Ishikawa (cell line): ENCODE measurements at regions not wholly inside any gene's neighbourhood (a gene's known extent, or its start where the extent isn't known, plus 50 kb on each side); places are given as distances from the start of the nearest gene placed in this dataset.

Experiments
- CEBPB ChIP-seq: IDR thresholded peaks from 2 replicates; pipeline ENCODE4 v1.6.1; 2012
- CREB1 ChIP-seq: IDR thresholded peaks from 2 replicates; pipeline ENCODE4 v1.6.1; 2012; ENCODE audit warnings: low read depth
- EGR1 ChIP-seq: IDR thresholded peaks from 2 replicates; pipeline ENCODE4 v1.6.1; 2012
- EP300 ChIP-seq: IDR thresholded peaks from 2 replicates; pipeline ENCODE4 v1.6.1; 2012; ENCODE audit warnings: borderline replicate concordance
- FOXM1 ChIP-seq: IDR thresholded peaks from 2 replicates; pipeline ENCODE4 v1.6.1; 2012; ENCODE audit warnings: low read depth, borderline replicate concordance
- NFIC ChIP-seq: IDR thresholded peaks from 2 replicates; pipeline ENCODE4 v1.6.1; 2012
- RAD21 ChIP-seq: IDR thresholded peaks from 2 replicates; pipeline ENCODE4 v1.6.1; 2012; ENCODE audit warnings: low read depth
- REST ChIP-seq: IDR thresholded peaks from 2 replicates; pipeline ENCODE4 v1.6.1; 2012; ENCODE audit warnings: low read depth, mild to moderate bottlenecking
- TAF1 ChIP-seq: IDR thresholded peaks from 2 replicates; pipeline ENCODE4 v1.6.1; 2012; ENCODE audit warnings: low read depth, mild to moderate bottlenecking
- TCF12 ChIP-seq: IDR thresholded peaks from 2 replicates; pipeline ENCODE4 v1.6.1; 2012; ENCODE audit warnings: low read depth
- TEAD4 ChIP-seq: IDR thresholded peaks from 2 replicates; pipeline ENCODE4 v1.6.1; 2012
- YY1 ChIP-seq: IDR thresholded peaks from 2 replicates; pipeline ENCODE4 v1.6.1; 2012; ENCODE audit warnings: low read depth
- ZBTB7A ChIP-seq: IDR thresholded peaks from 2 replicates; pipeline ENCODE4 v1.6.1; 2012; ENCODE audit warnings: low read depth
- TF ChIP-seq, protein P1 (sequence below): IDR thresholded peaks from 2 replicates; pipeline ENCODE4 v1.6.1; 2012
- TF ChIP-seq, protein P2 (sequence below): IDR thresholded peaks from 2 replicates; pipeline ENCODE4 v1.6.1; 2012

DNA sequence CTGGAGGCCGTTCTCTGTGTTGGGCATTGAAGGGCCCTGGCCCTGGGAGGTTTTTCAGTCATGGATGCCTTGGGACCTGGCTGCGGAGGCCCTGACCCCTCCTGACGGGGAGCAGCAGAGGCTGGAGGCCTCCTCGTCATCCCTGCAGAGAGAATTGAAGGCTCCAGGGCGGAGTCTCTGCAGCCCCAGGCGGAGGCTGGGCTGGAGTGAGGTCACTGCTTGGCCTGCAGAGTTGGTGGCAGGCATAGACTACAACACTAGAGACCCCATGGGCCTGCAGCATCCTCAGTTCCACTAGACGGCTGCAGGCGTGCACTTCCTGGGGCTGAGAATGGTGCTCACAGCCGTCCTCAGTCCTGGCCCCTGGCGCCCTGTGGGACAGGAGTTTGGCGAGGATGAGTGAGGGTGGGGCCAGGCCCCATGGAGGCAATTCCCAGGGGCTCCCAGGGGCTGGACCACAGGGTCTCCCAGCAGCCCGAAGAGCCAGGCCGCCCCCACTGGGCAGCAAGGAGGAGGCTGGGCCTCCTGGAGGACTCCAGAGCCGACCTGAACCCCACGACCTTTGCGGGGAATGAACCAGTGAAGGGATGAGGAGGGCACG lies 1194.9 kb downstream of the BRD1 start:
- TF ChIP-seq CREB1 (no peak), RAD21 (no peak), ZBTB7A (no peak), FOXM1 (no peak), EP300 (no peak), REST (no peak), TEAD4 (no peak), YY1 (no peak), TAF1 (no peak)
- TF ChIP-seq, protein P1, sequence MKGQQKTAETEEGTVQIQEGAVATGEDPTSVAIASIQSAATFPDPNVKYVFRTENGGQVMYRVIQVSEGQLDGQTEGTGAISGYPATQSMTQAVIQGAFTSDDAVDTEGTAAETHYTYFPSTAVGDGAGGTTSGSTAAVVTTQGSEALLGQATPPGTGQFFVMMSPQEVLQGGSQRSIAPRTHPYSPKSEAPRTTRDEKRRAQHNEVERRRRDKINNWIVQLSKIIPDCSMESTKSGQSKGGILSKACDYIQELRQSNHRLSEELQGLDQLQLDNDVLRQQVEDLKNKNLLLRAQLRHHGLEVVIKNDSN: no peak

DNA sequence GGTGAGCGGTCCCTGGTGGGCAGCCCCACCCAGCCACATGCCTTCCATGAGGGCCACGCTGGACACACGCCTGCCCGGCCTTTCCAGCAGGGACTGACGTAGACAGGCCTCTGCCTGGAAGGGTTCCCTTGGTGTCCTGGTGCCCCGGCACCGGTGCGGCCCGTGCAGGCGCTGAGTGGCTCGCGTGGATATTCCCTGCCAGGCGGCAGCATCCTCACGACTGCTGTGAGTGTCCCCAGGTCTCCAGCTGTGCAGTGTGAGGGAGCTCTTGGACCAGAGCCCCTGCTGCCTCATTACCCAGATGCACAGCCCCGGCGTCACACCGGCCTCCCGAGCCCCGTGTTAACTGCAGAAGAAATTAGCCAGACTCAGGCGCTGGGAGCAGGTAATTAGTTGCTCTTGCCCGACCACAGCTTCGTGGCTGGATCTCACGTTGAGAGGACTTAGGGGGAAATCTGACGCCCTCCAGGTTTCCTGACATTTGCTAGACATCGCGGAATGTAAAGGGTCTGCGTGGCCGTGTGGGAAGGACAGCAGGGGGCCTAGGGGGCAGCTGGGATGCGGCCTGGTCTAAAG lies 1196.3 kb downstream of the BRD1 start:
- TF ChIP-seq CEBPB (no peak), RAD21 (no peak), FOXM1 (no peak), EP300 (no peak), YY1 (no peak), TAF1 (no peak), TEAD4 (no peak)

GRCh38 chr22:48630848-48631247 lies 1196.8 kb downstream of the BRD1 start:
- TF ChIP-seq YY1 (no peak), ZBTB7A (no peak)

DNA sequence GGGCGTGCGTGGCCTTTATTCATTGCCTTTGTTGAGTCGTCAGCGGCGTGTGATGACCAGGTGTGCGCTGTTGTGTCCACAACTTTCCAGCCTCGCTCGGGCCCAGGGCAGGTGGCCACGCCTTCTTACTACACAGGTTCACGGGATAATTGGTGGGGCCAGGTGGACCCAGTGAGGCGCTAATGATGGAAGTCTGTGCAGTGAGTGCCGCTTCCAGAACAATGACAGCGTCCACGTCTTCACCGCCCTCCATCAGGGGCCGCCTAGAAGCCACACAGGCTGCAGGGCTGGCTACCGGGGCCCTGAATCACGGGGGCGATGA lies 1197.3 kb downstream of the BRD1 start:
- TF ChIP-seq EGR1 (no peak), TCF12 (no peak), TEAD4 (no peak), NFIC (no peak), CEBPB (no peak), ZBTB7A (no peak), TAF1 (no peak), RAD21 (no peak), REST (no peak), YY1 (no peak), CREB1 (no peak), FOXM1 (no peak), EP300 (no peak)
- TF ChIP-seq, protein P2, sequence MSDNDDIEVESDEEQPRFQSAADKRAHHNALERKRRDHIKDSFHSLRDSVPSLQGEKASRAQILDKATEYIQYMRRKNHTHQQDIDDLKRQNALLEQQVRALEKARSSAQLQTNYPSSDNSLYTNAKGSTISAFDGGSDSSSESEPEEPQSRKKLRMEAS: no peak
- TF ChIP-seq, protein P1: no peak

DNA sequence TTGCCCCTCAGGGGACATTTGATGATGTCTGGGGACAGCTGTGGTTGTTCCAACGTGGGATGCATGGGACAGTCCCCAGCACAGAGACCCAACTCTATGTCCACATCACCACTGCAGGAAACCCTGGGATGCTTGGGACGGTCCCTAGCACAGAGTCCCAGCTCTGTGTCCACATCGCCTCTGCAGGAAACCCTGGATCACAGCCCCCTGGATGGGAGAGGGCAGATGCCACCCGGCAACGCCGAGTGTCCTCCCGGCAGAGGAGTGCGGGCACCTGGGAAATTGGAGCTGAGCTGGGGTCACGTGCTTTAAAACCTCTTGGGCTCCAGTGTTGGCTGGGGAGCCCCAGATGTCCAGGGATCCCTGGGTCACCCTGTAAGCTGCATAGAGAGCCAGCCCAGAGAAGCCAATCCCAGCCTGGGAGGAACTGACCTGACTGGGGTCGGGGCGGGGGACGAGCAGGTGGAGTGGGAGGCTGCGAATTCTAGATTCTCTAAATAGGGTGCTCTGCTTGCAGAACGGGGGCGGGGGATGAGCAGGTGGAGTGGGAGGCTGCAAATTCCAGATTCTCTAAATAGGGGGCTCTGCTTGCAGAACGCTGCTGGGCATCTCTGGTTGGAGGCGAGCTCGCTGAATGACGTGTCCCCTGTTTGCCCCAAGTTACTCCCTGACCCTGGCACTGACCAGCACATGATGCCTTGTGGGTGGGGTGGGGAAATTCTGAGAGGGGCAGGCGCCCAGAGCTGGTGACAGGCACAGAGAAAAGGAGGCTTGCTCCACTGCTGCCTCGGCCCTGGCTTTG lies 1197.8 kb downstream of the BRD1 start:
- TF ChIP-seq CEBPB (no peak), YY1 (no peak), NFIC (no peak), RAD21 (no peak), EGR1 (no peak), TCF12 (no peak), REST (no peak), EP300 (no peak)
- TF ChIP-seq, protein P1: no peak
- TF ChIP-seq, protein P2: no peak
